NCI-H524 (cell line): ENCODE measurements at regions not wholly inside any gene's neighbourhood (a gene's known extent, or its start where the extent isn't known, plus 50 kb on each side); places are given as distances from the start of the nearest gene placed in this dataset.

ENCODE experiments used
- DNase-seq, 2 experiments: peaks; one replicate each; lab custom pipeline; 2025; lab: John Stamatoyannopoulos, UW

- no peak for DNase-seq
Measured at GRCh38 chr21:32134441-32135130, 144.3 kb downstream of the MIS18A start.

- no peak for DNase-seq
Measured at GRCh38 chr21:32132881-32133280, 146.0 kb downstream of the MIS18A start.

DNA sequence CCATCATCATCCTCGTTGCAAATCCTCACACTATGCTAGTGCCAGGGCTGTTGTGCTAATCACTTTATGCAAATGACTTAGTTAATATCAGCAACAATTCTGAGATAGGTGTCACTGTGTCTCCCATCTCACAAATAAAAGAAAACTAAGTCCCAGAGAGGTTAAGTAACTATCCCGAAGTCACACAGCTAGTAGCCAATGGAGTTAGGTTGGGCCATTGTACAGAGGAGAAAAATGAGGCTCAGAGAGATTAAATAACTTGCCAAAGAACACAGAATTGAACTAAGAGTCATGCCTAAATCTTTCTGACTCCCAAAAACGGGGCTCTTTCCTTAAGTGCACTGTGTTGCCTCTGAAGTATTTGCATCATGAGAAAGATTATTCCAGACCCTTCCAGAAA, 146.4 kb downstream of the MIS18A start:
- DNase-seq: no peak

GRCh38 chr21:32131960-32132359, 146.9 kb downstream of the MIS18A start:
- DNase-seq: no peak

DNA sequence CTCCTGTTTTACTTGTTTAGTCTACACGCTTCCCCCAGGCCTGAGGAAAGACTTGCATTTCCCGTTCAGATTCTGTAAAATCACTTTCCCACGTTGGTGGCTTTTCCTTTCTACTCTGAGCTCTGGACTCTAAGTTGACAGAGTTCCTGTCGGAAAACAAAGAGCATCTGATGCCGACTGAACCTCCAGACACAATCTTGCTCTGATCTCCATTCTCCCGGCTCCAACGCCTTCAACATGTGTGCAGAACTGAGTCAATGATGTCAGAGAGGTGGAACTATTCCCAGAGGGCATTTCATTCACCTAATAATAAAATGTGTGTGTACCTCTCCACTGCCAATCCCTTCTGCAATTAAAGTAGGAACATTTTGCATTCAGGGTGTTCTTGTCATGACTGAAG, 147.7 kb downstream of the MIS18A start:
- no peak for DNase-seq

DNA sequence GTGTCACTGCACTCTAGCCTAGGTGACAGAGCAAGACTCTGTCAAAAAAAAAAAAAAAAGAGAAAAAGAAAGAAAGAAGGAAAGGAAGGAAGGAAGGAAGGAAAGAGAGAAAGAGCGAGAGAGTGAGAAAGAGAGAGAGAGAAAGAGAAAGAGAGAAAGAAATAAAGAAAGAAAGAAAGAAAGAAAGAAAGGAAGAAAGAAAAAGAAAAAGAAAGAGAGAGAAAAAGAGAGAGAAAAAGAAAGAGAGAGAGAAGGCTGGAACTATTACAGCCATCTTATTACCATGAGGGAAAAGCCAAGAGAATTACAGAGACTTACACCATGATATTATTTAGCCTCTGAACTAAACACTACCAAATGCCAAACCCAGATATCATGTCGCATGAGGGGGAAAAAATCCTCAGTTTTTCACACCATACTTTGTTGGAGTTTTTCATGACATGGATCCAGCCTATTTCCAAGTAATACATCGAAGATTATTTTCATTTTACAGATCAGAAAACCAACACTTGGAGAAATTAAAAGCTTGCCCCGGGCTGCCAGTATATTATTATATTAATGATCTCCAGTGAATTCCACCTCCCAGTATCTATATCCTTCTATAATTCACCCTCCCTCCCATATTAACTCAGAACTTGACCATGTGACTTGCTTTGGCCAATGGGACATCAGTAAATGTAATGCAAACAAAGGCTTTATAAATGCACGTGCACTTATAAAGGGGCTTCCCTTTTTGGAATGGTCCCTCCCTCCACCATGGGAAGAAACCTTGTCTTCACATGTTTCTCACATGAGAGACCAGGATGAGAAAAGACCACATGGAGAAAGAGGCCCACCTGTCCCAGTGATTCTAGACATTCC, 148.6 kb downstream of the MIS18A start:
- DNase-seq: no peak

- no peak for DNase-seq
Measured at GRCh38 chr21:32127081-32127480, 151.8 kb downstream of the MIS18A start.

DNA sequence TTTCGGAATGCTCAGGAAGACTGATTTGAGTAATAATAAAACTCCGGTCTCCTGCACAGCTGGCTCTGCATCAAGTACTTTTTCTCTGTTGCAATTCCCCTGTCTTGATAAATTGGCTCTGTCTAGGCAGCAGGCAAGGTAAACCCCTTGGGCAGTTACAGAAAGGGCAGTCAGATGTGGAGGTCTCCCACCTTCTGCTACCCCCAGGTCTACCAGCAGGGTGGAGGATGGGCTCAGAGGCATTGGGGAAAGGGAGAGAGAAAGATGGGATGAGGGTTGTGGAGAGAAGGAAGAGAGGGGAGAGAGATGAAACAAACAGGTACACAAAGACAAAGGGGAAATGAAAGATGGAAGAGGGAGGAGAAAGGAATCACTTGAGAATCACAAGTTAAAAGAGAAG, 156.8 kb downstream of the MIS18A start:
- DNase-seq: no peak

DNA sequence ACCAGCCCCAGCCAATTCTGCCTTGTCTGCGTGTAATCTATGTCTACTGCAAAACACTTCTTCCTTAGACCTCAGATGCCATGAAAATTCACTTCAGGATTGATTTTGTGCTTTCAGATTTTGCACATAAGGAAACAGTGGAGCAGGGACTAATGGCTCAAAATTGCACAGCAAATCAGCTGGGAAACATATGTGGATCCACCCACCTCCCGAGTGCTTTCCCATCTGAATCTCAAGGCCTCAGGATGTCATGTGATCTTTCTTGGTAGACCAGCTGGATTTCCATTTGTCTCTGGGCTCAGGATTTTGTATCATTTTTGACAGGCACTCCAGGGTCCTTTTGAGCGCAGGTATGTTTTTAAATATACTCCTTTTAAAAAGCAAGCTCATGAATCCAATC, 158.6 kb downstream of the MIS18A start:
- no peak for DNase-seq

DNA sequence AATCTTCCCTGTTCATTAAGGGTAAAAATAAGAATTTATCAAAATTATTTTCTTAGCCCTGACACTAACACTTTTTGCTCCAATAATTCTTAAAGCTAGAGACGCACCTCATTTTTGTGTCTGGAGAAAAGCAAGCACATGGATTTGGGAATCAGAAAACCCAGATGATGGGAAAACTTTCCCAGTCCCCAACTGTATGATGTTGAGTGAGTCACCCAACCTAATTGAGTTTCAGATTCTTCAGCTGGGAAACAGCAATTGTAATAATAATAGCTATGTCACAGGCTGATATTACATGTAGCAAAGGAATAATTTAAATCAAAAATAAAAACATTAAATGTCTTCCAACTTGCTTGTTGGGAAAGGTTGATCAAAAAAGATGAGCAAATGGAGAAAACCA, 159.0 kb downstream of the MIS18A start:
- DNase-seq: no peak

GRCh38 chr21:32119389-32119788, 159.5 kb downstream of the MIS18A start:
- no peak for DNase-seq

DNA sequence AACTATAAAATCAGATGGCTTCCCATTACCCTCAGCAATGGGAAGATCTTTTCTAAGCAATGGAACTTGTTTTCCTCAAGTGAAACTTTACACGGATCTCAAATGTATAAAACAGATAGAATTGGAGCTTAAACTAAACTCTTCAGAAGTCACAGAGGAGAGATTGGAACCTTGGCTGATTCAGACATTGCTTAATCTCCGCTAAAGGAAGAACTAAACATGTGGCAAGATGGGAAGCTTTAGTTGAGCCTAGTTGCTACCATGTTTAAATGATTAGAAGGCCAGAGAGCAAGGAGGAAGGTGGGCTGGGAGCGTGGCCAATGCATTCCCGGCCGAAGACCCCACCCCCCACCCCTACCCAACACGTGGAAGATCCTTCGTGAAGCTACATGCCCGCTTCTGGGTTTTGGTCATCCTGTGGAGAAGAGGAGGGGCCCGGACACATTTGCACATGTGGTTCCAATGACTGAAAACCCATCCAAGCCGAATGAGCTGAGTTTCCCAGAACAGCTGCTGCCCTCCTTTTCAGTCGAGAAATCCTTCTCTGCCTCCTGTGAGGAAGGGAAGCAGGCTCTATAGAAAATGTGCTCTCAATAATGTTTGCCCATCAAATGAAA, 164.3 kb downstream of the MIS18A start:
- DNase-seq: no peak

GRCh38 chr21:32113486-32113885, 165.4 kb downstream of the MIS18A start:
- no peak for DNase-seq

DNA sequence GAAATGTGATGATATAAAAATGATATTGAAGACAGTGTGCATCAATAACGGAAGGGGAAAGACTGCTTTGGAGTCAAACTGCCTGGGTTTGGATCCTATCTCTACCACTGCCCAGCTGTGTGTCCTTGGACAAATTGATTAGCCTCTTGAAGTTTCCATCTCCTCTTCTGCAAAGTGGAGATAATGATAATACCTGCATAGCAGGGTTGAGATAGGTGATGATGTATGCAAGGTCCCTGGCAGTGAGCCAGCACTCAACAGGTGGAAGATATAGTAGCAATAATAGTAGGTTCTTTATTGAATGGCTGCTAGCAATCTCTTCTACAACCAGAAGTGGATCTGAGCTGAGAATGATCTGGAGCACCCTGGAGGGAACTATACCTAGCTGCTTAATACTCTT, 166.7 kb downstream of the MIS18A start:
- DNase-seq: no peak

- DNase-seq: no peak
Measured at GRCh38 chr21:32108566-32108965, 170.3 kb downstream of the MIS18A start.

DNA sequence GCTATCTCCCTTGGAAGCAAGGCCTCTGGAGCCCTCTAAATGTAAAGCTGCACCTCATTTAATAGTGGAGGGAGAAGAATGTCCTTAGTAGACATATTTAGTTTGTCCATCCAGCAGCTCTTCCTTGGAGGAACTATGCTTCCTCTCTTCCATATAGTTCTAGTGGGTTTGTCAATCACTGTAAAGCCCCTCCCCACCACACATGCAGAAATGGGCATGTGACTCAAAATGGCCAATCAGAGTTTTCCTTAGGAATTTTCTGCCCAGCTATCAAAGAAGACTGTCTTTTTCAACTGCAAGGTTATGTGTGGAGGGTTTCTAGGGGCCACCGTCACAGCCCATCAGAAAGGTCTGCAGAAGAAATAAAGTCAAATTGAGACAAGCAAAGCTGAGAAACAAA, 175.5 kb downstream of the MIS18A start:
- no peak for DNase-seq

DNA sequence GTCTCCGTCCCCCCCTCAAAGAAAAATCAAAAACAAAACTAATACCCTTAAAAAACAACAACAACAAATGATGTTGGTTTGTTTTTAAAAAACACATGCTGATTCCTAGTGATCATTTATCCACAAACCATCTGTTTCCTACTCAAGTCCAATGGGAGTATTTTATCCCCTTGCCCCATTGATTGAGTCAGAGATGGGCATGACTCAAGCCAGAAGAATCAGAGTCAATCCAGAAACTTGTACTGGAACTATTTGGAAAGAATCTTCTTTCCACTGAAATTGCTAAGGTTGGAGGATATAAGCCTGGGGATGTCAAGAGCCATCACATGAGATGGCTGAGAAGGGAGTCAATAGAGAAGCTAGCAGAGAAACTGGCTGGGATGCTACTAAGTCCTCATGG, 176.4 kb downstream of the MIS18A start:
- no peak for DNase-seq

DNA sequence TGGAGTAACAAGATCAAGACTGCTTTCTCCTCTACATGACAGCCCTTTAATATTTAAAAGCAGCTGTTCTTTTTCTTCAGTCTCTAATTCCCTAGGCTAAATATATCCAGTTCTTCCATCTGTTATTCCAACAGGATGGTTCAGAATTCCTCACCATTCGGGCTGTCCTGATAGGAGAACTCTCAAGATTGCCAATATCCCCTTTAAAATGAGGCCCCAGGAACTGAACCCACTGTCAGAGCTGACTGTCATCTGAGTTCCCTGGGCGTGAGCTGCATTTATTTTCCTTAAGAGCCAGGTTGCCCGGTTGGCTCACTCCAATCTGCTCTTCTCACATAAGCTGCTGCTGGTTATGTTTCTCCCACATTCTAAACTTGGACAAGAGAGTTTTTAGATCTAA, 177.6 kb downstream of the MIS18A start:
- DNase-seq: peak; percentile 89 to 95

DNA sequence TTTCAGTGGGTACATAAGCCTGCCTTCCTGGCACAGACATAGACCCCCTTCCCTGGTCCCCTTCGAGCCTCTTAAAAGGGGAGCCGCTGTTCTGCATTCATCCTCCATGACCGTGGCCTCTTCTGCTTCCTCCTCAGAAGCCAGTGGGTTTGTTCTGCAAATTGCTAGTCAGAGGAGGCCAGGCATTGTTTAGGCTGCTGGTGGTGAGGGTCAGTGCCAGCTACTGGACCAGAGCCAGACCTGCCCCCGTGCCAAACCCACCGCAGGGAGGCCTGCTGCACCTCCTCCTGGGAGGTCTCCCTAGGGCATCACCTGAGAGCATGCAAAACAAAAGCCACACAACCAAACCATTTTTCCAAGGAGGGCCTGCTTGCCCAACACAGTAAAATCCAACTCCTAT, 178.4 kb downstream of the MIS18A start:
- no peak for DNase-seq

GRCh38 chr21:32099812-32100416, 178.9 kb downstream of the MIS18A start:
- no peak for DNase-seq

DNA sequence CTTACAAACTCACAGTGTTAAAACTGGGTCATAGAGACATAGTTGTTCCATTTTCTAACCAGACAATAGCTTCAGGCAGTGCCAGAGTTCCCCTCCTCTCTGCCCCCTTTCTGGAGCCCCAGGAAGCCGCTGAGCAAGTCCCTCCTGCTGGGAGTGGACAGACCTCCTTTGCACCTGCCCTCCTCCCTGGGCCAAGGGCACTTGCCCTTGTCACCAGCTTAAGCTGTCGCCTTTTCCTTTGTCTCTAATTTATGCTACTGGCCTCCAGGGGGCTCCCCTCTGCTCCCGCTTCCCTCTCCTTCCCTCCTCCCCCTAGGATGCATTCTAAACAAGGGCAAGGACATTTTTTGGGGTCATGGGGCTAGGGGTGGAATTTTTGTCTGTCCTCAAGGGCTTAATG, 182.4 kb downstream of the MIS18A start:
- peak; percentile 49 to 66 for DNase-seq

DNA sequence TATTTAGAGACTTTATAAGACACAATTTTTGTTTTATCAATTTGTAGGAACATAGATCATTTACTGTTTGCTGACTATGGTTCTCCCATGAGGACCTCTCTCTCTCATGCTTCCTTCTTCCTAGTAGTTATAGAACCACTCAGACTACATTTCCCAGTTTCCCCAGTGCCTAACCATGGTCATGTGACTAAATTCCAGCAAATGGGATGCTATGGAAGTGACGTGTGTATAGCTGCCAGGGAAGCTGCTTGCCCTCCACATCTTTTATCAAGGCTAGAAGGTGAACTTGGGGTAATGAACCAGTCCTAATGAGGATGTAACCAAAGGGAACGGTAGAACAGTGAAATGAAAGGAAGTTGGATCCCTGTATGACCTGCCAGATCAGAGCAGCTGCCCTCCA, 184.0 kb downstream of the MIS18A start:
- no peak for DNase-seq
